ENCODE measurements at regions not wholly inside any gene's neighbourhood (a gene's known extent, or its start where the extent isn't known, plus 50 kb on each side); places are given as distances from the start of the nearest gene placed in this dataset.

GRCh38 chr7:20541608-20542349 is 73.7 kb upstream of the ABCB5 start:
- TF ChIP-seq CTCF (IDR thresholded peaks at IDR 0.05): no peak
- no peak for TF ChIP-seq POLR2A (IDR thresholded peaks at IDR 0.05)

Measured in esophagus squamous epithelium (tissue), 4 donors.